ENCODE measurements at regions not wholly inside any gene's neighbourhood (a gene's known extent, or its start where the extent isn't known, plus 50 kb on each side); places are given as distances from the start of the nearest gene placed in this dataset.

GRCh38 chr6:22078802-22079545, 217.9 kb downstream of the PRL start:
- DNase-seq, result no peak

- DNase-seq, result no peak
These were observed 217.1 kb downstream of the PRL start for GRCh38 chr6:22079783-22080182.

- DNase-seq, result no peak
These were observed 215.1 kb downstream of the PRL start for GRCh38 chr6:22081709-22082108.

- DNase-seq, result no peak
These were observed 214.6 kb downstream of the PRL start for GRCh38 chr6:22082218-22082617.

- no peak for DNase-seq
These were observed 213.7 kb downstream of the PRL start for GRCh38 chr6:22083119-22083518.

- DNase-seq, result no peak
These were observed 208.7 kb downstream of the PRL start for GRCh38 chr6:22087960-22088706.

- DNase-seq, result no peak
These were observed 205.3 kb downstream of the PRL start for GRCh38 chr6:22091424-22091948.

- no peak for DNase-seq
These were observed 201.0 kb downstream of the PRL start for GRCh38 chr6:22095836-22096235.

GRCh38 chr6:22098601-22099031, 198.2 kb downstream of the PRL start:
- DNase-seq, result no peak

GRCh38 chr6:22099231-22099630, 197.6 kb downstream of the PRL start:
- no peak for DNase-seq

GRCh38 chr6:22099923-22100322, 196.9 kb downstream of the PRL start:
- DNase-seq, result no peak

GRCh38 chr6:22101163-22101562, 195.7 kb downstream of the PRL start:
- DNase-seq, result no peak

- DNase-seq, result no peak
These were observed 194.2 kb downstream of the PRL start for GRCh38 chr6:22102671-22103070.

- no peak for DNase-seq
These were observed 190.4 kb downstream of the PRL start for GRCh38 chr6:22106451-22106850.

GRCh38 chr6:22106961-22107360, 189.9 kb downstream of the PRL start:
- no peak for DNase-seq

GRCh38 chr6:22108199-22108598, 188.6 kb downstream of the PRL start:
- no peak for DNase-seq

GRCh38 chr6:22110061-22110460, 186.8 kb downstream of the PRL start:
- DNase-seq, result no peak

- DNase-seq, result no peak
These were observed 184.4 kb downstream of the PRL start for GRCh38 chr6:22112461-22112860.

GRCh38 chr6:22113026-22113766, 183.6 kb downstream of the PRL start:
- no peak for DNase-seq

GRCh38 chr6:22115559-22115958, 181.3 kb downstream of the PRL start:
- DNase-seq, result no peak

GRCh38 chr6:22117631-22118030, 179.2 kb downstream of the PRL start:
- no peak for DNase-seq

GRCh38 chr6:22119500-22119899, 177.3 kb downstream of the PRL start:
- no peak for DNase-seq

GRCh38 chr6:22124756-22125155, 172.1 kb downstream of the PRL start:
- no peak for DNase-seq

GRCh38 chr6:22126910-22127309, 169.9 kb downstream of the PRL start:
- DNase-seq, result no peak

All from AML-193 (cell line).